HEK293 (cell line): ENCODE measurements at regions not wholly inside any gene's neighbourhood (a gene's known extent, or its start where the extent isn't known, plus 50 kb on each side); places are given as distances from the start of the nearest gene placed in this dataset.

Experiments
- CTCF ChIA-PET: fragments of 350-600 bp; formaldehyde crosslinking; extraction: SDS; loops from one replicate; lab custom pipeline; 2021; ENCODE audit warnings: antibody characterized with exemption; lab: Yijun Ruan, JAX
- POLR2A ChIA-PET: fragments of 300-600 bp; formaldehyde crosslinking; extraction: SDS; loops from one replicate; lab custom pipeline; 2020; ENCODE audit warnings: antibody characterized with exemption, inconsistent platforms; lab: Yijun Ruan, JAX
- H3K27ac ChIP-seq: fragments of 200-500 bp; sonication (Bioruptor generic); 2 replicates; pipeline ENCODE4 v1.5.1; 2014; ENCODE audit warnings: low read depth, low read length, control low read depth, inconsistent platforms; ENCODE audit errors: extremely low read depth
- H3K36me3 ChIP-seq, 2 experiments: fragments of 200-500 bp in 1 of 2; sonication (Bioruptor generic) in 1 of 2; 1 replicate in 1 of 2; 2 replicates in 1 of 2; pipeline ENCODE4 v1.5.1; 2014 to 2017; ENCODE audit warnings: inconsistent platforms in 2 of 2, low read length in 2 of 2; ENCODE audit not compliant: control insufficient read depth in 2 of 2, insufficient read depth in 1 of 2
- H3K4me1 ChIP-seq: fragments of 200-500 bp; sonication (Bioruptor generic); 2 replicates; pipeline ENCODE4 v1.5.1; 2014; ENCODE audit warnings: mild to moderate bottlenecking, low read length, inconsistent platforms; ENCODE audit not compliant: control insufficient read depth, insufficient read depth
- H3K4me3 ChIP-seq: 2 replicates; pipeline ENCODE4 v1.5.1; 2011; ENCODE audit warnings: low read depth, mild to moderate bottlenecking, control low read depth, low read length, moderate library complexity
- H3K9me3 ChIP-seq: fragments of 200-500 bp; sonication (Bioruptor generic); 2 replicates; pipeline ENCODE4 v1.5.1; 2014; ENCODE audit warnings: low read depth, low read length, inconsistent platforms; ENCODE audit not compliant: control insufficient read depth, insufficient read depth
- GFI1B ChIP-seq: fragments of 450-650 bp; formaldehyde crosslinking; IDR thresholded peaks from 2 replicates; pipeline ENCODE4 v1.5.1; 2016; ENCODE audit warnings: missing biosample characterization, missing genetic modification characterization
- HIC1 ChIP-seq: fragments of 450-650 bp; formaldehyde crosslinking; IDR thresholded peaks from 2 replicates; pipeline ENCODE4 v1.5.1; 2016; ENCODE audit warnings: missing biosample characterization, missing genetic modification characterization
- HOXA7 ChIP-seq: sonication (generic); formaldehyde crosslinking; IDR thresholded peaks from 2 replicates; pipeline ENCODE4 v1.8.1; 2022; ENCODE audit warnings: missing genetic modification reagents, borderline replicate concordance
- HOXC10 ChIP-seq: sonication (generic); formaldehyde crosslinking; IDR thresholded peaks from 2 replicates; pipeline ENCODE4 v1.8.1; 2023; ENCODE audit warnings: mild to moderate bottlenecking, missing genetic modification reagents
- KLF10 ChIP-seq: fragments of 450-650 bp; IDR thresholded peaks from 2 replicates; pipeline ENCODE4 v1.5.1; 2018; ENCODE audit warnings: missing biosample characterization, mild to moderate bottlenecking, missing genetic modification characterization
- KLF9 ChIP-seq: fragments of 450-650 bp; formaldehyde crosslinking; IDR thresholded peaks from 2 replicates; pipeline ENCODE4 v1.5.1; 2016; ENCODE audit warnings: missing biosample characterization, missing genetic modification characterization, low read depth
- MZF1 ChIP-seq: fragments of 450-650 bp; formaldehyde crosslinking; IDR thresholded peaks from 2 replicates; pipeline ENCODE4 v1.5.1; 2017; ENCODE audit warnings: missing biosample characterization, missing genetic modification characterization, borderline replicate concordance
- PRDM1 ChIP-seq: fragments of 450-650 bp; formaldehyde crosslinking; IDR thresholded peaks from 2 replicates; pipeline ENCODE4; 2016; ENCODE audit warnings: missing biosample characterization, missing genetic modification characterization
- PRDM10 ChIP-seq: fragments of 450-650 bp; formaldehyde crosslinking; IDR thresholded peaks from 2 replicates; pipeline ENCODE4 v1.5.1; 2016; ENCODE audit warnings: missing biosample characterization, missing genetic modification characterization
- YY1 ChIP-seq: fragments of 450-650 bp; formaldehyde crosslinking; IDR thresholded peaks from 2 replicates; pipeline ENCODE4 v1.5.1; 2018; ENCODE audit warnings: missing biosample characterization, missing genetic modification characterization
- ZBTB17 ChIP-seq: fragments of 450-650 bp; formaldehyde crosslinking; IDR thresholded peaks from 2 replicates; pipeline ENCODE4 v1.5.1; 2016; ENCODE audit warnings: missing biosample characterization, missing genetic modification characterization
- ZBTB44 ChIP-seq: fragments of 450-650 bp; IDR thresholded peaks from 2 replicates; pipeline ENCODE4 v1.5.1; 2018; ENCODE audit warnings: missing biosample characterization, mild to moderate bottlenecking, missing genetic modification characterization
- ZBTB49 ChIP-seq: fragments of 450-650 bp; formaldehyde crosslinking; IDR thresholded peaks from 2 replicates; pipeline ENCODE4 v1.5.1; 2016; ENCODE audit warnings: missing biosample characterization, missing genetic modification characterization, low read depth
- ZNF114 ChIP-seq: fragments of 450-650 bp; formaldehyde crosslinking; IDR thresholded peaks from 2 replicates; pipeline ENCODE4 v1.5.0; 2017; ENCODE audit warnings: missing biosample characterization, missing genetic modification characterization
- ZNF26 ChIP-seq: fragments of 450-650 bp; formaldehyde crosslinking; IDR thresholded peaks from 2 replicates; pipeline ENCODE4 v1.5.1; 2016; ENCODE audit warnings: missing biosample characterization, missing genetic modification characterization
- ZNF37A ChIP-seq: fragments of 450-650 bp; IDR thresholded peaks from 2 replicates; pipeline ENCODE4 v1.5.1; 2018; ENCODE audit warnings: missing biosample characterization, missing genetic modification characterization
- ZNF48 ChIP-seq: fragments of 450-650 bp; formaldehyde crosslinking; IDR thresholded peaks from 2 replicates; pipeline ENCODE4 v1.5.1; 2016; ENCODE audit warnings: missing biosample characterization, missing genetic modification characterization
- ZNF501 ChIP-seq: fragments of 450-650 bp; formaldehyde crosslinking; IDR thresholded peaks from 2 replicates; pipeline ENCODE4 v1.5.1; 2016; ENCODE audit warnings: missing biosample characterization, missing genetic modification characterization
- ZNF585B ChIP-seq: fragments of 450-650 bp; formaldehyde crosslinking; IDR thresholded peaks from 2 replicates; pipeline ENCODE4 v1.5.1; 2016; ENCODE audit warnings: missing biosample characterization, missing genetic modification characterization
- ZNF610 ChIP-seq: fragments of 450-650 bp; formaldehyde crosslinking; IDR thresholded peaks from 2 replicates; pipeline ENCODE4 v1.5.1; 2016; ENCODE audit warnings: missing biosample characterization, missing genetic modification characterization, borderline replicate concordance
- ZNF707 ChIP-seq: fragments of 450-650 bp; formaldehyde crosslinking; IDR thresholded peaks from 2 replicates; pipeline ENCODE4 v1.5.1; 2016; ENCODE audit warnings: missing biosample characterization, missing genetic modification characterization
- ZNF768 ChIP-seq: fragments of 450-650 bp; formaldehyde crosslinking; IDR thresholded peaks from 2 replicates; pipeline ENCODE4 v1.5.1; 2018; ENCODE audit warnings: missing biosample characterization, mild to moderate bottlenecking, missing genetic modification characterization
- ZNF776 ChIP-seq: fragments of 450-650 bp; formaldehyde crosslinking; IDR thresholded peaks from 2 replicates; pipeline ENCODE4 v1.5.0; 2017; ENCODE audit warnings: missing biosample characterization, missing genetic modification characterization, borderline replicate concordance
- ZNF785 ChIP-seq: fragments of 450-650 bp; formaldehyde crosslinking; IDR thresholded peaks from 2 replicates; pipeline ENCODE4 v1.5.1; 2016; ENCODE audit warnings: missing biosample characterization, missing genetic modification characterization
- ZSCAN23 ChIP-seq: fragments of 450-650 bp; formaldehyde crosslinking; IDR thresholded peaks from 2 replicates; pipeline ENCODE4 v1.5.1; 2016; ENCODE audit warnings: missing biosample characterization, missing genetic modification characterization

- POLR2A ChIA-PET, result no interaction called here
Observed at GRCh38 chr9:78856144-78856543, 559.2 kb downstream of the PSAT1 start.

GRCh38 chr9:78856781-78857180 lies 559.9 kb downstream of the PSAT1 start:
- H3K36me3 ChIP-seq, result no peaks in the 10 kb centered on the region
- ChIA-PET POLR2A (no interaction called here), CTCF (no interaction called here)
- H3K4me3 ChIP-seq, result no peak overlapping the region
- no peaks in the 10 kb centered on the region for H3K9me3 ChIP-seq
- no peak overlapping the region for H3K27ac ChIP-seq
- no peaks in the 10 kb centered on the region for H3K4me1 ChIP-seq
- no peak for TF ChIP-seq ZNF776
- no peak for TF ChIP-seq ZNF114 (tag by site-specific recombination)
- no peak for TF ChIP-seq KLF10 (tag by site-specific recombination)
- no peak for TF ChIP-seq PRDM10 (tag by site-specific recombination)
- TF ChIP-seq KLF9 (tag by site-specific recombination), result no peak
- no peak for TF ChIP-seq ZNF585B (tag by site-specific recombination)
- TF ChIP-seq YY1 (tag by site-specific recombination), result no peak
- TF ChIP-seq ZNF26 (tag by site-specific recombination), result no peak
- no peak for TF ChIP-seq ZBTB17 (tag by site-specific recombination)
- TF ChIP-seq ZNF707 (tag by site-specific recombination), result no peak
- no peak for TF ChIP-seq ZNF501 (tag by site-specific recombination)
- no peak for TF ChIP-seq HIC1 (tag by site-specific recombination)
- no peak for TF ChIP-seq ZNF610 (tag by site-specific recombination)
- no peak for TF ChIP-seq ZNF48 (tag by site-specific recombination)

More at GRCh38 chr9:78856144-78856543, 559.2 kb downstream of the PSAT1 start:
- no peak overlapping the region for H3K4me3 ChIP-seq
- H3K27ac ChIP-seq, result no peak overlapping the region
- CTCF ChIA-PET, result no interaction called here
- TF ChIP-seq ZBTB49 (no peak), ZBTB44 (tag by site-specific recombination) (no peak), HOXC10 (CRISPR knock-in tag) (no peak), ZNF768 (tag by site-specific recombination) (no peak), HOXA7 (CRISPR knock-in tag) (no peak), ZSCAN23 (tag by site-specific recombination) (no peak), ZNF37A (no peak), ZNF785 (no peak), MZF1 (no peak), GFI1B (tag by site-specific recombination) (no peak), KLF10 (tag by site-specific recombination) (no peak), ZNF776 (no peak), PRDM1 (no peak)
- no peaks in the 10 kb centered on the region for H3K4me1 ChIP-seq
- no peaks in the 10 kb centered on the region for H3K9me3 ChIP-seq
- no peaks in the 10 kb centered on the region for H3K36me3 ChIP-seq
